GM21447 (cell line): ENCODE measurements at regions not wholly inside any gene's neighbourhood (a gene's known extent, or its start where the extent isn't known, plus 50 kb on each side); places are given as distances from the start of the nearest gene placed in this dataset.
A peak's percentile ranks its signal among the peaks of the same experiment; 100 is the strongest.
"Not testable (repeated sequence)": the region's sequence is repeated elsewhere in the genome, so short reads cannot be mapped to it uniquely, and the experiment has no call there.

Experiments used
- ATAC-seq: cut with Tn5 transposase; IDR thresholded peaks from one replicate; pipeline ENCODE4 v1.9.1; 2021; ENCODE audit not compliant: unreplicated experiment

DNA sequence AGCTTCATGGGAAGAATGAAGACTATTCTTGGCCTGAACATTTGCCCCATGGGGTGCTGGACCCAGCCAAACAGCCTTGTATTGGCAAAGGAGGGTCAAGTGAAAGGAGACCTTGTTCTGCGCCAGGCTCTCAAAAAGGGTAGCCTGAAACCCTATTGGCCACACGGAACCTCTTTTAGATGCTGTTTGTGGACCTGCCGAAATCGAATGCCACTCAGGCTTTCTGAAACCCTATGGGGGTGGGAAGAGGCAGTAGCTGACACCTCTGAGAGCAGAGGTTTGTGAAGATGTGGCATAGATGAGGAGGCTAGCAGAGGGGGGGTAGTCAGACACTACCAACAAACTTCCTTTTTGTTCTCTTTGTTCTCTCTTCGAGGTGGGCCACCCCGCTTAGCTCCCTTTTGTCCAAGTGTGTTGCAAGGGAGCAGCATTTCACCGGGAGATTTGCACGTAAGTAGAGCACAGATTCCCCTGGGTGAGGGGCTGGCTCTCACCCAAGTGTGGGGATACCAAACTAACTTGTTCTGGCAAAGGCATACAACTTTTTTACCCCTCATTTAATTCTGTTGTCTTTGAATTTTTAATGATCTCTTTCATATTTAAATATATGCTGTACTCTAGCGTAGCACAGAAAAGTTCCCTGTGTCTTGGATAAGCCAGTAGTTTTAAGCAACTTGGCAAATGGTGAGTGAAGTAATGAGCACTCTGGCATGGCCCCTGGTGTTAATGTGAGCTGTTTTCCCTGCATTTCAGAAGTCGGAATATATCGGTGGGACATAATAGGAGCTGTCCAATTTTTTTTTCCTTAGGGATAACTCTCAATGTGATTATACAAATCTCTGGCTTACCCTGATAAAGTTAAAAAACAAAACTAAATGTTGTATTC, 107.7 kb downstream of the SEPTIN7 start:
- ATAC-seq, result no peak

DNA sequence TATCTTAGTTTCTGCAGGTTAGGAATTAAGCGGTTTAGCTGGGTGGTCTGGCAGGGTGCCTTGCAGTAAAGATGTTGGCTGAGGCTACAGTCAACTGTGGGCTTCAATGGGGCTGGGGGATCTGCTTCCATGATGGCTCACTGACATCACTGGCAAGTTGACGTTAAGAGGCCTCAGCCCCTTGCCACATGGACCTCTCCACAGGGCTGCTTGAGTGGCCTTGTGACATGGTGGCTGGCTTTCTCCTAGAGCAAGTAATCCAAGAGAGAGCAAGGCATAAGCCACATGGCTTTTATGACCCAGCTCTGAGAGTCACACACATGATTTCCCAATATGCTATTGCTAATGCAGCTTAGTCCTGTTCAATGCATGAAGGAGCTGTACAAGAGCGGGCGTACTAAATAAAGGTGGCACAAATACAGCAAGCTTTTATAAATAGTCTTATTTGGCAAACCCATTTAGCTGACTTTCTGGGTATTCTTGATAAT, 109.1 kb downstream of the SEPTIN7 start:
- ATAC-seq, result no peak

DNA sequence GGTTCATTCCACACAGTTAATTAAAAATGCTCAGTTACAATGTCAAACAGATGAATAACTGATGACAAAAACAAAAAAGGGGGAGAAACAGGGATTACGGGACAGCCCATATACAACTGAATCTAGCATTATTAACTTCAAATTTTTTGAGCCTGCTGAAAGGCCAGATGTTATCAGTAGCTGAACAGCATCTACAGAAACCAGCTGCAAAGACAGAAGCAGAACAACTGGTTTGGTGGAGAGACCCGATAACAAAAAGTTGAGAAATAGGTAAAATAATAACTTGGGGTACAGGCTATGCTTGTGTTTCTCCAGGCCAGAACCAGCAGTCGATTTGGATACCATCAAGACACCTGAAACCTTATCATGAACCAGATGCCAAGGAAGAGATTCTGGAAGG, 109.8 kb downstream of the SEPTIN7 start:
- not testable (repeated sequence) for ATAC-seq

DNA sequence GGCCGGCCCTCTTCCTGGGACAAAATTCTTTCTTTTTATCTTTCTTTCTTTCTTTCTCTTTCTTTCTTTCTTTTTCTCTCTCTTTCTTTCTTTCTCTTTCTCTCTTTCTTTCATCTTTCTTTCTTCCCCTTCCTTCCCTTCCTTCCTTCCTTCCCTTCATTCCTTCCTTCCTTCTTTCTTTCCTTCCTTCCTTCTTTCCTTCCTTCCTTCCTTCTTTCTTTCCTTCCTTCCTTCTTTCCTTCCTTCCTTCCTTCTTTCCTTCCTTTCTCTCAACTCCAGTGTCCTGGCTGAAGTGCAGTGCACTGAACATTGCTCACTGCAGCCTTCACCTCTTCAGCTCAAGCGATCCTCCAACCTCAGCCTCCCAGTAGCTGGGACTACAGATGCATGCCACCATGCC, 112.5 kb downstream of the SEPTIN7 start:
- ATAC-seq, result not testable (repeated sequence)

DNA sequence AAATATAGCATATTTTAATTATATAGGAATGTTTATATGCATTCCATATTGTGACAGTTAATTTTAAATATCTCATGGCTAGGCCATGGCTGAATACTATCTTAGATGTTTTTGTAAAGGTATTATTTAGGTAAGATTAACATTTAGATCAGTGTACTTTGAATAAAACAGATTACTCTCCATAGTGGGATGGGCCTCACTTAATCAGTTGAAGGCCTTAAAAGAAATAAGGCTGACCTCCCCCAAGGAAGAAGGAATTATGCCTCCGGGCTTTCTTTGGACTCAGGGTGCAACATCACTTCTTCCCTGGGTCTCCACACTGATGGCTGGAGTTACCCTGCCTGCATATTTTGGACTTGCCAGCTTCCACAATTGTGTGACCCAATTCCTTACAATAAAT, 113.4 kb downstream of the SEPTIN7 start:
- ATAC-seq, result not testable (repeated sequence)

DNA sequence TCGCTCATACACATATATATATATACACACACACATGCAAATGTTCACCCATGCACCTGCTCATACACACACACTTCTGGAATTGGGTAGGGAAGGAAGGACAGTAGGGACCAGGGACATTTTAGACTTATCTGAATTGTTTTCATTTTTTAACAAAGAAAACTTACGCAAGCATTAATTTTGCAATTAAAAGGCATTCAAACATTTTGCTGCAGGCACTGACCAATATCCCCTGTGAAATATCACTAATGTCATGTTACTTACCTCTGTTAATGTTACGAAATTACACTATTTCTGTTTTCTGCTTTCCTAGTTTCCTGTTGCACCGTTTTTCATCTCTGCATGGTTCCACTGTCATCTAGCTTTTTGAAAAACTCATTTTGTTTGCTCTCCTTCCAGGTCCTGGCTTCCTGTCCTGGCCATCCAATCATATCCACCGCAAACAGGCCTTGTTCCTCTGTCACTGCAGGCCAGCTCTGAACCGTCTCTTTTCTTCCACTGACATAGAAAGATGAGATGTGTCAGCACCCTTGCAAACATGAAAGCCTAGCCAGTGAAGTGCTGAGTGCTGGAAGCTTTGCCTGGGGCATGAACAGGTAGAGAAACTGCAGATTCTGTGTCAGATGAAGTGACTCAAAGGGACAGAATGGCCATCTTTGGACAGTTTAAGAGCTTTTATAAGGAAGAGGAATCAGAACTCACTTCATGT, 114.5 kb downstream of the SEPTIN7 start:
- ATAC-seq, result not testable (repeated sequence)

DNA sequence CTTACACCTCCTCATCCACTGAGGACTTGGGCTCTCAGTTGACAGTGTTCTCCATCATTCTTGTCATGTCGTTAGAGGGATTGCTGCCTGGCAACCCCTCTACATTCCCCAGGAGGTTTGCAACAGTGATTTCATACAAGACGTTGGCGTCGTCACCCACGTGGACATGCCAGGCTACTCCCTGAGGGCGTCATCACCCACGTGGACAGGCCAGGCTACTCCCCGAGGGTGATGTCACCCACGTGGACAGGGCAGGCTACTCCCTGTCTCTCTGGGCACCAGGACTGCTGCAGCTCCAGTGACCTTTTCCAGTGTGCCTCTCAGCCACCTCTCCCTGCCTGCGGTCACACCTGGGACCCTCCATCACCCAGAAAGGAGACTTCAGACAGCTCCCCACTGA, 117.4 kb downstream of the SEPTIN7 start:
- not testable (repeated sequence) for ATAC-seq

DNA sequence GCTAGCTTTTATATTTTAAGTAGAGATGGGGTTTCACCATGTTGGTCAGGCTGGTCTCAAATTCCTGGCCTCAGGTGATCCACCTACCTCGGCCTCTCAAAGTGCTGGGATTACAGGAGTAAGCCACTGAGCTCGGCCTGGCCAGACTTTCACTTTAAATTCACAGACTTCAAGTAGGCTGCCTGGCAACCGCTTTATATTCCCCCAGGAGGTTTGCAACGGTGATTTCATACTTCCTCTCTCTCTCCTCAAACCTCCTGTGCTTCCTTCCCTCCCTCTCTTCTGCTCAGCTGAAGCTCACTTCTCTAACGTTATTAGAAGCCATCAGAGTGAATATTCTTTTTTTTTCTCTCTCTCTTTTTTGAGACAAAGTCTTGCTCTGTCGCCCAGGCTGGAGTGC, 118.8 kb downstream of the SEPTIN7 start:
- peak; percentile 67 for ATAC-seq

DNA sequence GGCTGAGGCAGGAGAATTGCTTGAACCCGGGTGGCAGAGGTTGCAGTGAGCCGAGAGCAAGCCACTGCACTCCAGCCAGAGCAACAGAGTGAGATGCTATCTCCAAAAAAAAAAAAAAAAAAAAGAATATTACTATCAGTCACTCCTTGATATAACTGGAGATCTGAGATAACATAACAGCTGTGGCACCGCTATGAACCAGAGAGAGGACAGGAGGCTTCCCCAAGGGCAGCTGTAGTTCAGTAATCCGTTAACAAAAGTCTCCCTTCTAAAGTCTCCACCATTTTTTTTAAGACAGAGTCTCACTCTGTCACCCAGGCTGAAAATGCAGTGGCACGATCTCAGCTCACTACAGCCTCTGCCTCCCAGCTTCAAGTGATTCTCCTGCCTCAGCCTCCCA, 120.5 kb downstream of the SEPTIN7 start:
- ATAC-seq, result not testable (repeated sequence)

DNA sequence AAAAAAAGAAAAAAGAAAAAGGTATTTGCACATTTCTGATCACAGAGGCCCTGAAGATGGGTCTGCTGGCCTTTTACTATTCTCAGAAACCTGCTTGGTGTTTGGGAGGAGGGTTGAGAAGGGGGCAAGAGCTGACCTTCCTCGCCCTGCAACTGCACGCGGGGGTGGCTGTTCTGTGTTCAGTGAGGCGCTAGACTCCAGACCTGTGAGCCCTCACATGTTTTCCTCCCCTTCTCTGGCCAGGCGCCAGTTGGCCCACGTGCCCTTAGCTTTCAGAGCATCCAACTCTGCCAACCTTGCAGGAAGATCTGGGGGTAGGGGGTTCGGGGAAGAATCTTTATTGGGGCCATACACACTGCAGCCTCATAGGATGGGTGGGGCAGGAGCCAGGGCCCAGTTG, 123.8 kb downstream of the SEPTIN7 start:
- not testable (repeated sequence) for ATAC-seq

DNA sequence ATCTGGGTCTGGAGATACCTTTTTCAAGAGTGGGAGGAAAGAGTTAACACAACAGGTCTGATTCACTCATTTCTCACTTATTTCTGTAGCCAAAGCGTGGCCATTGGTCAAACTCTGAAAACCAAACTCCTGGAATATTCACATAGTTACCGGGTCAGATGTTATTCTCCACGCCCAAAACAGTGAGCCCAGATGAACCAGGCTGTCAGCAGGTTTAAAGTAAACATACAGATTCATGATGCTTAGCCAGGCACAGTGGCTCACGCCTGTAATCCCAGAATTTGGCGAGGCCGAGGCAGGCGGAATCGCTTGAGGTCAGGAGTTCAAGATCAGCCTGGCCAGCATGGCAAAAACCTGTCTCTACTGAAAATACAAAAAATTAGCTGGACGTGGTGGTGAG, 126.1 kb downstream of the SEPTIN7 start:
- ATAC-seq, result not testable (repeated sequence)

DNA sequence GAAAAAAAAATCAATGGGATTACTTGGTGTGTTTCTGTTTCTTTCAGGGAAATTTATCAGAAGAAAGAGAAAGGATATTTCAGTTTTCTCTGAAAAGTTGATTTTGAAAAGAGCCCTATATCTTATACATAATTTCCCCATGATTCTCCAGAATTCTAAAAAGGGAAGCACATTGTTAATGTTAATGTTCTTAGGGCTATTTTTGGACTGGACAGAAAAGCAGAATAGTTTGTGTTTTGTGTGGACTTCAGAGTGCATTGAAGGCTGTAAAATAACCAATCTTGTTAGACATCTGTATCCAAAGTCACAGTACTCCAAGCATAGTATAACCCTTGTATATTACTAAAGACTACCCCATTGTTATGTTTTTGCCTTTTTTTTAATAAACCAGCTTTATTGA, 130.3 kb downstream of the SEPTIN7 start:
- ATAC-seq, result not testable (repeated sequence)

DNA sequence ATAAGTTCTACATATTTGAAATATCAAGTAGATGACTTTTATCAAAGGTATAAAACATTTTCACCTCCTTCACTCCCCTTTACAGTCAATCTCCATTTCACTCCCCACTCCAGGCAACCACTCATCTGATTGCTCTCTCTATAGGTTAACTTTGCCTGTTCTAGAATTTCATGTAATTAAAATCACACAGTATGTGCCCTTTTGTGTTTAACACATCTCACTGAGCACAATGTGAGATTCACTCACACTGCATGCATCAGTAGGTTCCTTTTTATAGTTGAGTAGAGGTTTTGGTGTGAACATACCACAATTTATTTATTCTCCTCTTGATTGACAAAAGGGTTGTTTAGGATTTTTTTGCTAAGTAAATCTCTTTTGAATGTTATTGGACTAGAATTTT, 130.7 kb downstream of the SEPTIN7 start:
- not testable (repeated sequence) for ATAC-seq

DNA sequence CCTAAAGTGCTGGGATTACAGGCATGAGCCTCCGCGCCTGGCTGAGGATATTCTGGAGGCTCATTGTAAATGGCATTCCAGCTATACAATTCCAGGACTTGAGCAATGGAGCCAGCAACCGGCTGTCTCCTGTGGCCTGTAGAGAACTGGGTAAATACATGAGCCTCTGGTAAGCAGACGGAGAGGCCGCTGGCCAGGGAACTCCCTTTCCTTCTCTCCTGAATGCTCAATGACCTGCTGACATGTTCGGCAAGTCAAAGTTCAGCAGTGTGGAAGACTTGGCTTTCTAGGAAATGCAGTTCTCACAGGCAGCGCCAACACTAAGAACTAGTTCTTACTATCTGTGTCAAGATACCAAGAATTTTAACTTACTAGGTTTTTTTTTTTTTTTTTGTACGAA, 139.8 kb downstream of the SEPTIN7 start:
- ATAC-seq, result not testable (repeated sequence)

DNA sequence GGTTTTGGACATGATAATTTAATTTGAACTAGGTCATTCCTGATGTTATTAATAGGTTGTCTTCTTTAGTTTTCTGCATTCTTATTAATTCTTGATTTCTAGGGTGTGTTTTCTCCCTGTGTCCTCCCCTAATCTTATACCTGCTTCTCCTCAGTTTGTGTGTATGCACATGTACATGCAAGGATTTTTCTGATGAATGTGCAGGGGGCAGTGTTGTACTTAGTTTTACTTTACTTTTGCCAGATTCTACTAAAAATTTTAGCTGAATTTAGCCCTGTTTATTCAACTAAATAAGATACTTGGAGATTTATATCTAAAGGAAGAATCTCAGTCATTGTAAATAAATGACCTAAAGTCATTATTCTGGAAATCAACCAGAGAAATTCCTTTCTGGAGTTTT, 144.8 kb downstream of the SEPTIN7 start:
- ATAC-seq, result not testable (repeated sequence)

DNA sequence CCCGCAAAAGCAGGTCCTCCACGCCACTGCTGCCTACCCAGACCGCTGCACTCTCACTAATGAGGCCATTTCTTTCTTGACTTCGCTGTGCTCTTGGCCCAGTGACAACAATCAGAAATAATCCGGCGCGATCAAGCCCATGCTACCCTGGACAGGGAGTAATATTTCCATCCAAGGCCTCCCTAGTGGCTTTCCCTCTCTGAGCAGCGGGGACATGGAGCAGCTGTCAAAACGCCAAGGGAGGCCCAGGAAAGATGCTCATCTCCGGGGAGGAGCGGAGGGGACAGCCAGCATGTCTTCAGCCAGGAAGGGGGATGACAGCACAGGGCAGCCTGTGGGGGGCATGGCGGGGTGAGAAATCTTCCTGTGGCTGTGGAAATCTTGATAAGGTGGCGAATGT, 154.9 kb downstream of the SEPTIN7 start:
- not testable (repeated sequence) for ATAC-seq

DNA sequence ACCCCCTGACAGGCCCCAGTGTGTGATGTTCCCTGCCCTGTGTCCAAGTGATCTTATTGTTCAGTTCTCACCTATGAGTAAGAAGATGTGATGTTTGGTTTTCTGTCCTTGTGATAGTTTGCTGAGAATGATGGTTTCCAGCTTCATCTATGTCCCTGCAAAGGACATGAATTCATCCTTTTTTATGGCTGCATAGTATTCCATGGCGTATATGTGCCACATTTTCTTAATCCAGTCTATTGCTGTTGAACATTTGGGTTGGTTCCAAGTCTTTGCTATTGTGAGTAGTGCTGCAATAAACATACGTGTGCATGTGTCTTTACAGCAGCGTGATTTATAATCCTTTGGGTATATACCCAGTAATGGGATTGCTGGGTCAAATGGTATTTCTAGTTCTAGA, 156.1 kb downstream of the SEPTIN7 start:
- not testable (repeated sequence) for ATAC-seq

DNA sequence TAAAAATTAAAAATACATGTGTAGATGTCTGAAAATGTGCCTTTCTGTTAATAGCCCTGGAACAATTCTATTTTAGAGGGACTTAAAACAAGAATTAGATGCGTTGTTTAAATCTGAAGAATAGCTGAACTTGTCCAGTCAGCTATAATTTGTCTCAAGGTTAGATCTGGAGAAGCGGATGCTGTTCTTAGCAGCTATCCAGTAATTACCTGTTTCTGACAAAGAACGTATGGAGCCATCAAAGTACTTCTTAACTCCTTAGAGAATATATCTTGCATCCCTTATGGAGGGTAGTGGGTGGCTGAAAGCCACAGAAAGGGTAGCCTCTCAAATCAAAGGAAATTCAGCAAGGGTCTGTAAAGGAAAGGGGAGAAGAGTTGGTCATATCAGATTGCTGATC, 160.4 kb downstream of the SEPTIN7 start:
- ATAC-seq, result not testable (repeated sequence)

DNA sequence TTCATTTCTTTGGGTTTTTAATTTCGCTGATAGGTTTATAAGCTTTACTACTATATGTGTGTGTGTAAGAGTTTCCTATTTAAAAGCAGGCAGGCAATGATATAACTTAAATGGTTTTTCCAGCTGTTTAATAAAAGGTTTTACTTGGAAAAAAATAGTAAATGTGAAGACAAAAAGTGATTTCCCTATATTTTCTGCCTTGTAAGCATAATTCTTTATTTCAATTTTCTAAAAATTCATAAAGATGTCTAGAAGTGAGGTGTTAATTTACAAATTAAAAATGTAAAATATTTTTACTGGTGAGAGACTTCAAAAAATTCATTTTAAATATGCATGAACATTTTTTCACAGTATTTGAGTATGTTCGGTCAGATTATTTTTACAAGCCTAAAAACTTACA, 161.8 kb downstream of the SEPTIN7 start:
- ATAC-seq, result not testable (repeated sequence)

DNA sequence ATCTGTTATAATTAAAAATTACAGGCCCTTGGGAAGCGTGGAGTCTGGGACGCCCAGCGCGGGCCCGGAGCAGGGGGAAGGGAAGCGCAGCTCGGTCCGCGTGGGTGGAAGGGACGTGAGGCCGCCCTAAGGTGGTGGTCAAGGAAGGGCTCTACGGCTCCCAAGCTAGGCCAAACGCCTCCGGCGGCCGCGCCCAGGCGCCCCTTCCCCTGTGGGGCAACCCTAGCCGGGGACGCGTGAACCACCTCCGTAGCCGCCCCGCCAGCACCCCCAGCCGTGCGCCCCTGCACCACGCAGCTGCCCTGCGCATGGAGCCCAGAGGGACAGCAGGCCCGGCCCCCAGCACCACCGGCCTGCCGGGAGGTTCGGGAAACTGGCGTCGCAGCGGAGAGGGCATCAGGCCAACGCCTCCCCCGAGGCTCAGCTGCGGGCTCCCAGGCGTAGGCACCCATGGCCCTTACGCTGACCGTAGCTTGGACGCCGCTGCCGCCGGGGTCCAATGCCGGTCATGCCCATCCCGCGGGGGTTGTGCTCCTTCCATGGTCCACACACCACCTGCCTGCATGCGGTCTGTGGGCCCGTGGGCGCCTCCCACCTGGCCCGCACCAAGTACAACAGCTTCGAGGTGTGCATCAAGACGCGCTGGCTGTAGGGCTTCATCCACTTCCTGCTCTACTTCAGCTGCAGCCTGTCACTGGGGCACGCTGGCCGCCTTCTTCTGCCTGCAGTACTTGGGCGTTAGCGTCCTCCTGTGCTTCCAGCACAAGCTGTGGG, 166.7 kb downstream of the SEPTIN7 start:
- ATAC-seq, result no peak
